Upper lobe of left lung (tissue), 4 donors: ENCODE measurements at regions not wholly inside any gene's neighbourhood (a gene's known extent, or its start where the extent isn't known, plus 50 kb on each side); places are given as distances from the start of the nearest gene placed in this dataset.
A peak's percentile ranks its signal among the peaks of the same experiment; 100 is the strongest.

Source experiments
- EP300 ChIP-seq, 4 donors: sonication (generic); formaldehyde crosslinking; IDR thresholded peaks; one replicate each; pipeline ENCODE4 v1.5.1; 2017; ENCODE audit warnings: antibody characterized with exemption in 4 of 4, control low read depth in 2 of 4
- POLR2A ChIP-seq, 4 donors: fragments of 450-650 bp; IDR thresholded peaks; one replicate each; pipeline ENCODE4 v1.5.1; 2016 to 2017; ENCODE audit warnings: antibody characterized with exemption in 4 of 4, mild to moderate bottlenecking in 2 of 4
- POLR2AphosphoS5 ChIP-seq, 2 donors: sonication (generic); formaldehyde crosslinking; IDR thresholded peaks; one replicate each; pipeline ENCODE4 v1.5.1; 2017; ENCODE audit warnings: antibody characterized with exemption in 2 of 2
- TF ChIP-seq, protein P1 (sequence below), 6 experiments: fragments of 450-650 bp in 4 of 6; fragments of 200-600 bp in 2 of 6; sonication (generic) in 2 of 6; IDR thresholded peaks; one replicate each; pipeline ENCODE4 v1.5.1; 2016 to 2019; ENCODE audit warnings: antibody characterized with exemption in 6 of 6

DNA sequence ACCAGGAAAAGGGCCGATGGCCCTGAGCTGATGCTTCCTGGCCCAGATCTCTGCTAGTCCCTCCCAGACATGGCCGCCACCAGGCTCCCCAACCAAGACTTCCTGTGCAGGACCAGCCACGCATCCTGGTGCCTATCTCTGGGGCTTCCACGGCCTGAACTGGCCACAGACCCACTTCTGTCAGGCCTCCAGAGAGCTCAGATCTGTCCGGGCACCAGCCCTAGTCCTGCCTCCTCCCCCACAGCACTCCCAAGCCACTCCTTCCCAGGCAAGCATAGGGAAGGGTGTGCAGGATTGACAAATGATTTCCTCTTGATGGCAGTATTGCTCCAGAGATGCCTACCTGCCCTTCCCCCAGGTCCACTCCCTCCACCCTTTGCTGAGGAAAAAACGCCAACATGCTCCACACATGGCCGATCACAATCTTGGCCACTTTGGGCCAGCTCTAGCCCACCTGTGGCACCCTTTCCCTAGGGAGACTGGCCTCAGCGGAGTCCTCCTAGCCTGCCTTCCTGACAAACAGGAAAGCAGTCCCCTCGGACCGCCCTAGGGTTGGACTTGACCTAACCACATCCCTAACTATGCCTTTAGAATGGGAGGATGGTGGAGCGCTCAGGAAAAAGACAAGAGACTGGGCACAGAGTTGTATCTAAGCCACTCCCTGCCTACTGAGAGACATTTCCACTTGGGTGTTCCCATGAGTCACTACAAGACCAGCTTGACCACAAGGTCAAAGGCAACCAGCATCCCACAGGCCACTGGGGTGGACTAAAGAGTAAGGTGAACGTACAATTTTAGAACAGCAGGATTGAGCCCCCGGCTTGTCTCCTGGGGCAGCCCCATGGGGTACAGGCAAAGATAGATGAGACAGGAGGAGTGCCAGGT, 277.5 kb upstream of the AGTR2 start:
- TF ChIP-seq, protein P1, sequence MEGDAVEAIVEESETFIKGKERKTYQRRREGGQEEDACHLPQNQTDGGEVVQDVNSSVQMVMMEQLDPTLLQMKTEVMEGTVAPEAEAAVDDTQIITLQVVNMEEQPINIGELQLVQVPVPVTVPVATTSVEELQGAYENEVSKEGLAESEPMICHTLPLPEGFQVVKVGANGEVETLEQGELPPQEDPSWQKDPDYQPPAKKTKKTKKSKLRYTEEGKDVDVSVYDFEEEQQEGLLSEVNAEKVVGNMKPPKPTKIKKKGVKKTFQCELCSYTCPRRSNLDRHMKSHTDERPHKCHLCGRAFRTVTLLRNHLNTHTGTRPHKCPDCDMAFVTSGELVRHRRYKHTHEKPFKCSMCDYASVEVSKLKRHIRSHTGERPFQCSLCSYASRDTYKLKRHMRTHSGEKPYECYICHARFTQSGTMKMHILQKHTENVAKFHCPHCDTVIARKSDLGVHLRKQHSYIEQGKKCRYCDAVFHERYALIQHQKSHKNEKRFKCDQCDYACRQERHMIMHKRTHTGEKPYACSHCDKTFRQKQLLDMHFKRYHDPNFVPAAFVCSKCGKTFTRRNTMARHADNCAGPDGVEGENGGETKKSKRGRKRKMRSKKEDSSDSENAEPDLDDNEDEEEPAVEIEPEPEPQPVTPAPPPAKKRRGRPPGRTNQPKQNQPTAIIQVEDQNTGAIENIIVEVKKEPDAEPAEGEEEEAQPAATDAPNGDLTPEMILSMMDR (IDR thresholded peaks at IDR 0.05): peak in 5 of 6 experiments; percentile 13 to 80 (median 37)
- no peak for TF ChIP-seq EP300 (IDR thresholded peaks at IDR 0.05)
- no peak for TF ChIP-seq POLR2A (IDR thresholded peaks at IDR 0.05)
- peak in 1 of 2 donors; percentile 75 for TF ChIP-seq POLR2AphosphoS5 (IDR thresholded peaks at IDR 0.05)
